Transverse colon (tissue), 4 donors: ENCODE measurements at regions not wholly inside any gene's neighbourhood (a gene's known extent, or its start where the extent isn't known, plus 50 kb on each side); places are given as distances from the start of the nearest gene placed in this dataset.

ENCODE experiments used
- DNase-seq: peaks from one replicate; pipeline ENCODE4 v3.0.0-alpha.2; 2019
- H3K27ac ChIP-seq, 4 donors: fragments of 200-600 bp; sonication (generic); 2 replicates each; pipeline ENCODE4 v1.5.1; 2016 to 2018; ENCODE audit warnings: inconsistent platforms in 4 of 4
- H3K27me3 ChIP-seq: fragments of 200-600 bp; sonication (generic); 2 replicates; pipeline ENCODE4 v1.5.1; 2017; ENCODE audit warnings: inconsistent platforms
- H3K36me3 ChIP-seq, 4 donors: fragments of 200-600 bp; sonication (generic); 2 replicates each; pipeline ENCODE4 v1.5.1; 2017 to 2019; ENCODE audit warnings: inconsistent platforms in 4 of 4
- H3K4me1 ChIP-seq, 4 donors: fragments of 200-600 bp; sonication (generic); 2 replicates each; pipeline ENCODE4 v1.5.1; 2017 to 2020; ENCODE audit warnings: inconsistent platforms in 4 of 4
- H3K4me3 ChIP-seq, 4 donors: fragments of 200-600 bp; sonication (generic); 1 replicate in 1 of 4; 2 replicates in 3 of 4; pipeline versions ENCODE4 v1.5.1 to v1.6.1; 2017 to 2019; ENCODE audit warnings: inconsistent platforms in 4 of 4
- H3K9me3 ChIP-seq, 2 donors: fragments of 200-600 bp; sonication (generic); 2 replicates each; pipeline ENCODE4 v1.5.1; 2017 to 2019; ENCODE audit warnings: inconsistent platforms in 2 of 2
- EP300 ChIP-seq: sonication (generic); formaldehyde crosslinking; IDR thresholded peaks from one replicate; pipeline ENCODE4 v1.6.1; 2017; ENCODE audit warnings: antibody characterized with exemption, low read depth
- POLR2A ChIP-seq: fragments of 450-650 bp; IDR thresholded peaks from one replicate; pipeline ENCODE4 v1.6.1; 2016; ENCODE audit warnings: antibody characterized with exemption, mild to moderate bottlenecking, moderate library complexity
- POLR2AphosphoS5 ChIP-seq, 3 donors: sonication (generic); formaldehyde crosslinking; IDR thresholded peaks; one replicate each; pipeline ENCODE4 v1.6.1; 2016; ENCODE audit warnings: antibody characterized with exemption in 3 of 3
- WGBS, 2 donors: methylation state at CpG; one replicate each; pipeline ENCODE4 v1.1.5; 2018; ENCODE audit warnings: low coverage in 1 of 2; 5-methylcytosine and 5-hydroxymethylcytosine counted together
- in situ Hi-C, 4 donors: fragments of 200-750 bp; cut with MboI; loops; one replicate each; pipeline versions ENCODE4 v1.15.0 to v1.15.1; 2017; ENCODE audit warnings: low sequenced_read_pairs in 3 of 4, low pct_ligation_motif_present in 1 of 4, low pct_unique_long_range_greater_than_20kb in 1 of 4
- intact Hi-C: fragments of 100-400 bp; cut with DNase I; formaldehyde crosslinking; loops from one replicate; pipeline ENCODE4 v1.15.1; 2023; ENCODE audit warnings: low total_unique reads
- TF ChIP-seq, protein P1 (sequence below), 5 experiments: fragments of 200-600 bp in 3 of 5; fragments of 450-650 bp in 2 of 5; sonication (generic) in 3 of 5; IDR thresholded peaks; 1 replicate in 2 of 5; 2 replicates in 3 of 5; pipeline ENCODE4 v1.5.1; 2016 to 2017; ENCODE audit warnings: antibody characterized with exemption in 5 of 5, inconsistent platforms in 3 of 5, mild to moderate bottlenecking in 2 of 5, moderate library complexity in 1 of 5

DNA sequence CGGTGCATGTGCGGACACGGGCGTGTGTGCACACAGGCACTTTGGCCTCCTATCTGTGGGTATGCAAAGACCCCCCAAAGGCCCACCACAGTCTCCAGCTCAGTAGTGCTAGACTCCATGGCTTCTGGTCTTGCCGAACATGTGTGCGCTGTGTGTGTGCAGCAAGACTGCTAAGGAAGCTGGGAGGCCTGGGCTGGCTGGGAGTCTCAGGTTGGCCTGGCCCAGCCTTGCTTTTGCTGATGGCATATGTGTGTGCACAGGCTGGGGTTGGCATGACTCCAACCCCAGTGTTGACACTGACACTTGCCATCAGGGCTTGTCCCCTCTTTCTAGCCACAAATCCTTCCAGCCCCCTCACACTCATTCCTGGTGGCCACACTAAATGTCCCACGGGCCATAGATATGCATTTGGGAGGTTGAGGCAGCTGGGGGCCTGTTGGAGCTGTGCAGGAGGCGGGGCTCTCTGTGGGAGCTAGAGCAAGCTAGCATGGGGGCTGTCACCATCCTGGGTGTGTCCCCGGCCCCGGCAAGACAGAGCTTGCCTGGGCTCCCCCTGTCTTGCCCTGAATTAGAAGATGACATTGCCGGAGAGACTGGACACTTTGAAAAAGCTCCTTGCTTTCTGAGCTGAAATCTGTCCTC, 60.9 kb upstream of the NECTIN1 start:
- TF ChIP-seq, protein P1, sequence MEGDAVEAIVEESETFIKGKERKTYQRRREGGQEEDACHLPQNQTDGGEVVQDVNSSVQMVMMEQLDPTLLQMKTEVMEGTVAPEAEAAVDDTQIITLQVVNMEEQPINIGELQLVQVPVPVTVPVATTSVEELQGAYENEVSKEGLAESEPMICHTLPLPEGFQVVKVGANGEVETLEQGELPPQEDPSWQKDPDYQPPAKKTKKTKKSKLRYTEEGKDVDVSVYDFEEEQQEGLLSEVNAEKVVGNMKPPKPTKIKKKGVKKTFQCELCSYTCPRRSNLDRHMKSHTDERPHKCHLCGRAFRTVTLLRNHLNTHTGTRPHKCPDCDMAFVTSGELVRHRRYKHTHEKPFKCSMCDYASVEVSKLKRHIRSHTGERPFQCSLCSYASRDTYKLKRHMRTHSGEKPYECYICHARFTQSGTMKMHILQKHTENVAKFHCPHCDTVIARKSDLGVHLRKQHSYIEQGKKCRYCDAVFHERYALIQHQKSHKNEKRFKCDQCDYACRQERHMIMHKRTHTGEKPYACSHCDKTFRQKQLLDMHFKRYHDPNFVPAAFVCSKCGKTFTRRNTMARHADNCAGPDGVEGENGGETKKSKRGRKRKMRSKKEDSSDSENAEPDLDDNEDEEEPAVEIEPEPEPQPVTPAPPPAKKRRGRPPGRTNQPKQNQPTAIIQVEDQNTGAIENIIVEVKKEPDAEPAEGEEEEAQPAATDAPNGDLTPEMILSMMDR (IDR thresholded peaks at IDR 0.05) = no peak
- no peak for TF ChIP-seq POLR2A
- intact Hi-C loops (no loop called here), in situ Hi-C loops (no loop called here)
- no peaks in the 10 kb centered on the region for H3K9me3 ChIP-seq
- H3K27me3 ChIP-seq = no peaks in the 10 kb centered on the region
- H3K4me3 ChIP-seq = no peak overlapping the region
- 78% methylated on average over 11 of the region's 11 CpGs; no CpG with 5 or more reads in 1 of the 2 donors for WGBS, 2 donors
- no peak overlapping the region for H3K27ac ChIP-seq
- no peaks in the 10 kb centered on the region for H3K4me1 ChIP-seq
- no peak for DNase-seq
- H3K36me3 ChIP-seq = no peaks in the 10 kb centered on the region

DNA sequence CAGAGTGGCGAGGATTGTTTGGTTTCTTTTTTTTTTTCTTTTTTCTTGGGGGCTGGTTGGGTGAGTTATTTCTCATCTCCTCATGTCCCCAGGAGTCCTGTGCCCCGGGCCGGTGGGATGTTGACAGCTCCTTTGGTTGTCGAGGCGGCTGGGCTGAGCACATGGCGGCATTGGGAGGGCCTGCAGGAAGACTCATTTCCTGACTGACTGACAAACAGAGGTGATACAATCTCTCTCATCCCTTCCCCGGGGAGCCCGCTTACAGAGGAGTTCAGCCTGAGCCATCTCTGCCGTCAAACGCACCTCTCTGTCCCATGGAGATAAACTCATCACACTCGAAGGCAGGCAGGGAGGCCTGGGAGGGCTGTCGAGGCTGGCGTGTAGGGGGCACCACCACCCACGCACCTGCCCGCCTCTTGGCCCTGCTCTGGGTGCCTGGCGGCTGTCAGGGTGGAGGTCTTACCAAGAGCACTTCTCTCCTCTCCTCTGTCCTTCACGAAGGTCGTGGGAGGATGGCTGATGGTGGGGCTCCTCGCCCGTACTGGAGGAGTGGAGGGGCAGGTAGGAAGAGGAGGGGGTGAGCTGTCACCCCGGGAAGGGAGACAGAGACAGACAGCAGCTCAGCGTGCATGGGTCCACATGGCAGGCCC, 60.0 kb upstream of the NECTIN1 start:
- no peak overlapping the region for H3K27ac ChIP-seq
- 69 to 75% methylated on average over 1 to 20 of the region's 22 CpGs for WGBS, 2 donors
- in situ Hi-C loops (no loop called here), intact Hi-C loops (no loop called here)
- no peak for DNase-seq
- H3K9me3 ChIP-seq = no peaks in the 10 kb centered on the region
- TF ChIP-seq, protein P1 (IDR thresholded peaks at IDR 0.05) = no peak
- TF ChIP-seq POLR2AphosphoS5 (IDR thresholded peaks at IDR 0.05) = no peak
- no peak for TF ChIP-seq POLR2A
- no peak for TF ChIP-seq EP300
- no peaks in the 10 kb centered on the region for H3K4me1 ChIP-seq
- no peaks in the 10 kb centered on the region for H3K27me3 ChIP-seq
- no peaks in the 10 kb centered on the region for H3K36me3 ChIP-seq
- no peak overlapping the region for H3K4me3 ChIP-seq

DNA sequence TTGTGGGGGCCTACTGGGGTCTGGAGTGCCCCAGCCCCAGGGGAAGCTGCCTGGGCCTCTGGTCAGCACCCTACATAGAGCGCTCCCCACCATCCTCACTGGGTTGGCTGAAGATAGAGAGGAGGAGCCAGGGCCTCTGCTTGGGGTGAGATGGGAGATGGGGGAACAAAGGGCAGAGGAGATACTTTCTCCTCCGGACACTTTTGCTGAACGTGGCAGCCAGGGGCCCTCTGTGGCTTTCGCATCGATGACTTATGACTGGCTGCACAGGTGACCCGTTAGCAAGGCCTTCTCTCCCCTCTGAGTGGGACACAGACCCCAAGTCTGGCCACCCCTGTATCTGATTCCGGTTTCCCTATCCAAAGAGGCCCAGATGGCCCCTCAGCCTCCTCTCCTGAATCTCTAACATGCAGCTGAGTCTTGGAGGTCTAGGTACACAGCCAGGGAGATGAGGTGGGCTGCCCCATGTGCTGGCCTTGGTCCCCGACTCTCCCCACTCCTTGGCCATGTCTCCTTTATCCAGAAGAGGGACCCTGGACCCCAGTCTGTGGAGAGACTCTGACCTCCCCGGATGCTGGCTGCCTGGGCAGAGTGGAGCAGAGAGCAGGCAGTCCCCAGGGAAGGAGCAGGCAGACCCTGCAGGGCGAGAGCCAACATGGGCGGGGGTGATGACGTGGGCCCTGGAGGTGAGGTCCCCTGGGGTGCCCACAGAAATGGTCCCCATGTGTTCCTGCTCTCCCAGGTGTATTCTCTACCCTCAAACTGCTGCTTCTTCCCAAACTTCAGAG, 59.3 kb upstream of the NECTIN1 start:
- no peaks in the 10 kb centered on the region for H3K4me1 ChIP-seq
- H3K27ac ChIP-seq = no peak overlapping the region
- TF ChIP-seq, protein P1 (IDR thresholded peaks at IDR 0.05) = no peak
- no peak for TF ChIP-seq EP300
- in situ Hi-C loops = no loop called here
- WGBS, 2 donors = 78% methylated on average over 11 of the region's 12 CpGs; no CpG with 5 or more reads in 1 of the 2 donors
- H3K9me3 ChIP-seq = no peaks in the 10 kb centered on the region
- DNase-seq = no peak
- no peaks in the 10 kb centered on the region for H3K36me3 ChIP-seq
- intact Hi-C loops = no loop called here
- no peak overlapping the region for H3K4me3 ChIP-seq
- no peaks in the 10 kb centered on the region for H3K27me3 ChIP-seq

DNA sequence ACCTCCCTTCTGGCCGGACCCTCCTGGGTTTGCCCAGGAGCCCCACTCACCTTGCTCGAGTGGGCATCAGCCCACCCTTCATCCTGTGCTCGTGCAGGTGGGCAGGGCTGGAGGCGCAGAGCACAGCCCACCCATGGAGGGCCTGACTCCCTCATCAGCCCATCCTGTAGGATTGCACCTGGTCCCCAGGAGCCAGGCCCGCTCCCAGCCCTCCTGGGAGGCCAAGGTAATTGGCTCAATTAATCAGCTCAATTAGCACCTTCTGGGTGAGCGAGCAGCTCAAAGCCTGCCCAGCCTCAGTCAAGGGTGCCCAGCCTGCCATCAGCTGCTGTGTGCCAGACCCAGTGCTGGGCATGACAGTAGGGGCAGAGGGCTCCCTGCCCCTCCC, 58.1 kb upstream of the NECTIN1 start:
- H3K27me3 ChIP-seq = no peaks in the 10 kb centered on the region
- no peaks in the 10 kb centered on the region for H3K4me1 ChIP-seq
- no peak for DNase-seq
- WGBS, 2 donors = 75% methylated on average over 3 of the region's 6 CpGs; no CpG with 5 or more reads in 1 of the 2 donors
- no peak overlapping the region for H3K4me3 ChIP-seq
- no peaks in the 10 kb centered on the region for H3K36me3 ChIP-seq
- intact Hi-C loops = no loop called here
- TF ChIP-seq, protein P1 (IDR thresholded peaks at IDR 0.05) = no peak
- TF ChIP-seq POLR2AphosphoS5 (IDR thresholded peaks at IDR 0.05) (no peak), POLR2A (no peak)
- in situ Hi-C loops = no loop called here
- H3K27ac ChIP-seq = no peak overlapping the region
- H3K9me3 ChIP-seq = no peaks in the 10 kb centered on the region
